ENCODE measurements at regions not wholly inside any gene's neighbourhood (a gene's known extent, or its start where the extent isn't known, plus 50 kb on each side); places are given as distances from the start of the nearest gene placed in this dataset.

DNA sequence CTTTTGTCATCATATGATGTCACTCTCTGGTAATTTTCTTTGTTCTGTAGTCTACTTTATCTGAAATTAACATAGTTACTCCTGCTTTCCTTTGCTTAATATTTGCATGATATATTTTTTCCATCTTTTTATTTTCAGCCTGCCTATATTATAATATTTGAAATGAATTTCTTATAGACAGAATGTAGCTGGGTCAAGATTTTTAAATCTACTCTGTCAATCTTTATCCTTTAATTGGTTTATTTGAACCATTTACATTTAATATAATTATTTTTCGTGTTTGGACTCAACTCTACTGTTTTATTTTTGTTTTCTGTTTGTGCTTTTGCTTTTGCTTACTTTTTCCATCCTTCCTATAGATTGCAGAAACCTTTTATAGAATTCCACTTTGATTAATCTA, 118.0 kb downstream of the FOXD1 start:
- intact Hi-C loops (cut with micrococcal nuclease) = no loop called here
- Histone ChIP-seq H3K9me3 (replicated peaks; ENCODE audit: control insufficient read depth, insufficient read depth, low read length) (no peaks in the 10 kb centered on the region), H3K4me1 (ENCODE audit: control insufficient read depth, extremely low read depth, insufficient read depth, low read length) (no peaks in the 10 kb centered on the region), H3K4me3 (replicated peaks in 1 of 3; ENCODE audit: insufficient read depth in 1 of 3, low read depth in 1 of 3, low read length in 3 of 3) (no peak overlapping the region), H3K9ac (replicated peaks; ENCODE audit: extremely low read depth, insufficient read depth, low read length) (no peak overlapping the region), H3K27ac (ENCODE audit: insufficient read depth, low read depth, low read length) (no peak overlapping the region), H3K36me3 (ENCODE audit: control insufficient read depth in 2 of 2, extremely low read depth in 1 of 2, insufficient read depth in 2 of 2, low read length in 2 of 2) (no peaks in the 10 kb centered on the region), H4K20me1 (replicated peaks; ENCODE audit: control insufficient read depth, extremely low read depth, insufficient read depth, low read length) (no peaks in the 10 kb centered on the region), H2AFZ (ENCODE audit: low read depth, low read length) (no peak overlapping the region), H3K4me2 (ENCODE audit: insufficient read depth, low read length) (no peak overlapping the region), H3K9me1 (replicated peaks; ENCODE audit: control insufficient read depth, extremely low read depth, insufficient read depth, low read length) (no peaks in the 10 kb centered on the region), H3K27me3 (ENCODE audit: control insufficient read depth in 2 of 2, insufficient read depth in 2 of 2, low read length in 2 of 2) (peaks cover 34 to 80% of the 10 kb centered on the region in 2 experiments), H3K79me2 (ENCODE audit: control insufficient read depth, insufficient read depth, low read length) (no peaks in the 10 kb centered on the region)
- BruUV-seq (replicated peaks) = no TSS peak
- FAIRE-seq (no peak), DNase-seq (ENCODE audit: low read depth, low spot score) (no peak)
- dilution Hi-C loops (cut with MboI; ENCODE audit: extremely low pct_ligation_motif_present, low sequenced_read_pairs) = no loop called here
- CTCF ChIA-PET = no interaction called here
- TF ChIP-seq EZH2 (IDR thresholded peaks at IDR 0.05; ENCODE audit: borderline replicate concordance, low read depth, low read length, severe bottlenecking) = no peak
- TF ChIP-seq FOS (IDR thresholded peaks at IDR 0.05; ENCODE audit: borderline replicate concordance, insufficient read depth, low read length) = no peak
- TF ChIP-seq JUN (IDR thresholded peaks at IDR 0.05; ENCODE audit: borderline replicate concordance, insufficient read depth, insufficient read length, low read depth) = no peak
- TF ChIP-seq, protein P1, sequence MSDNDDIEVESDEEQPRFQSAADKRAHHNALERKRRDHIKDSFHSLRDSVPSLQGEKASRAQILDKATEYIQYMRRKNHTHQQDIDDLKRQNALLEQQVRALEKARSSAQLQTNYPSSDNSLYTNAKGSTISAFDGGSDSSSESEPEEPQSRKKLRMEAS (IDR thresholded peaks at IDR 0.05; ENCODE audit: insufficient read depth, insufficient read length) = no peak
- TF ChIP-seq, protein P2, sequence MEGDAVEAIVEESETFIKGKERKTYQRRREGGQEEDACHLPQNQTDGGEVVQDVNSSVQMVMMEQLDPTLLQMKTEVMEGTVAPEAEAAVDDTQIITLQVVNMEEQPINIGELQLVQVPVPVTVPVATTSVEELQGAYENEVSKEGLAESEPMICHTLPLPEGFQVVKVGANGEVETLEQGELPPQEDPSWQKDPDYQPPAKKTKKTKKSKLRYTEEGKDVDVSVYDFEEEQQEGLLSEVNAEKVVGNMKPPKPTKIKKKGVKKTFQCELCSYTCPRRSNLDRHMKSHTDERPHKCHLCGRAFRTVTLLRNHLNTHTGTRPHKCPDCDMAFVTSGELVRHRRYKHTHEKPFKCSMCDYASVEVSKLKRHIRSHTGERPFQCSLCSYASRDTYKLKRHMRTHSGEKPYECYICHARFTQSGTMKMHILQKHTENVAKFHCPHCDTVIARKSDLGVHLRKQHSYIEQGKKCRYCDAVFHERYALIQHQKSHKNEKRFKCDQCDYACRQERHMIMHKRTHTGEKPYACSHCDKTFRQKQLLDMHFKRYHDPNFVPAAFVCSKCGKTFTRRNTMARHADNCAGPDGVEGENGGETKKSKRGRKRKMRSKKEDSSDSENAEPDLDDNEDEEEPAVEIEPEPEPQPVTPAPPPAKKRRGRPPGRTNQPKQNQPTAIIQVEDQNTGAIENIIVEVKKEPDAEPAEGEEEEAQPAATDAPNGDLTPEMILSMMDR (IDR thresholded peaks at IDR 0.05; ENCODE audit: extremely low read depth in 1 of 2, insufficient read depth in 1 of 2, low read depth in 1 of 2, low read length in 2 of 2) = no peak
- TF ChIP-seq POLR2AphosphoS5 (IDR thresholded peaks at IDR 0.05; ENCODE audit: insufficient read depth, low read depth, low read length) = no peak
- TF ChIP-seq GATA2 (IDR thresholded peaks at IDR 0.05; ENCODE audit: insufficient read depth, insufficient read length, low read depth, low read length) = no peak
- TF ChIP-seq POLR2A (IDR thresholded peaks at IDR 0.05; ENCODE audit: low read depth, low read length) = no peak
- no peak for TF ChIP-seq MYC (IDR thresholded peaks at IDR 0.05; ENCODE audit: low read depth, low read length)
- POLR2A ChIA-PET = no interaction called here
